ENCODE measurements at regions not wholly inside any gene's neighbourhood (a gene's known extent, or its start where the extent isn't known, plus 50 kb on each side); places are given as distances from the start of the nearest gene placed in this dataset.

DNA sequence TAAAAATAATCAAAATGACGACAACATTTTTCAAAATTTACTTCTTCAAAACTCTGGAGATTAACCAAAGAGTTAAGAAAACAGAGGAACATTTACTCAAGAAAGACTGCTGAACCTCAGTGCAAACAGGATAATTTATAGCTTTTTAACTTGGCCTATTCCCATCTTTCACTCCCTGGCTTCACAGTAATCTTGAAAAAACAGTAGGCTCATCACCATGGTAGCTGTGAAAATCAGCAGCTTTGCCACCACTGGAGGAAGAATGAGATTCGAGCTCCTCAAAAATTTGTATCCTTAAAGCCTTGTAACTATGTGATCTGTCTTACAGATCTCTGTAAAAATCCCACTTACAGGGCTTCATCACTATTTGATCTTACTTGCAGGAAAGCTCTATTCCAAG is 447.7 kb upstream of the CTSO start:
- Histone ChIP-seq H3K4me2 (ENCODE audit: insufficient read depth, low read length) (no peak overlapping the region), H3K27me3 (ENCODE audit: insufficient read depth, low read length, poor library complexity) (no peaks in the 10 kb centered on the region), H3K36me3 (ENCODE audit: insufficient read depth, low read length) (no peaks in the 10 kb centered on the region), H3K4me1 (ENCODE audit: insufficient read depth, low read length) (no peaks in the 10 kb centered on the region), H3K79me2 (ENCODE audit: insufficient read depth, low read length) (no peaks in the 10 kb centered on the region), H4K20me1 (ENCODE audit: insufficient read depth, low read length) (no peaks in the 10 kb centered on the region), H3K9ac (ENCODE audit: low read depth, low read length) (no peak overlapping the region), H3K9me3 (ENCODE audit: insufficient read depth, low read length, severe bottlenecking) (no peaks in the 10 kb centered on the region), H3K27ac (ENCODE audit: low read length) (no peak overlapping the region), H3K4me3 (ENCODE audit: low read depth in 1 of 2, low read length in 2 of 2) (no peak overlapping the region), H2AFZ (ENCODE audit: low read depth, low read length) (no peak overlapping the region)
- DNase-seq (no peak), ATAC-seq (ENCODE audit: insufficient read depth, low read depth) (no peak)
- TF ChIP-seq EZH2 (IDR thresholded peaks at IDR 0.05; ENCODE audit: borderline replicate concordance, low read depth, low read length, severe bottlenecking), result no peak
- TF ChIP-seq, protein P1, sequence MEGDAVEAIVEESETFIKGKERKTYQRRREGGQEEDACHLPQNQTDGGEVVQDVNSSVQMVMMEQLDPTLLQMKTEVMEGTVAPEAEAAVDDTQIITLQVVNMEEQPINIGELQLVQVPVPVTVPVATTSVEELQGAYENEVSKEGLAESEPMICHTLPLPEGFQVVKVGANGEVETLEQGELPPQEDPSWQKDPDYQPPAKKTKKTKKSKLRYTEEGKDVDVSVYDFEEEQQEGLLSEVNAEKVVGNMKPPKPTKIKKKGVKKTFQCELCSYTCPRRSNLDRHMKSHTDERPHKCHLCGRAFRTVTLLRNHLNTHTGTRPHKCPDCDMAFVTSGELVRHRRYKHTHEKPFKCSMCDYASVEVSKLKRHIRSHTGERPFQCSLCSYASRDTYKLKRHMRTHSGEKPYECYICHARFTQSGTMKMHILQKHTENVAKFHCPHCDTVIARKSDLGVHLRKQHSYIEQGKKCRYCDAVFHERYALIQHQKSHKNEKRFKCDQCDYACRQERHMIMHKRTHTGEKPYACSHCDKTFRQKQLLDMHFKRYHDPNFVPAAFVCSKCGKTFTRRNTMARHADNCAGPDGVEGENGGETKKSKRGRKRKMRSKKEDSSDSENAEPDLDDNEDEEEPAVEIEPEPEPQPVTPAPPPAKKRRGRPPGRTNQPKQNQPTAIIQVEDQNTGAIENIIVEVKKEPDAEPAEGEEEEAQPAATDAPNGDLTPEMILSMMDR (IDR thresholded peaks at IDR 0.05; ENCODE audit: borderline replicate concordance, extremely low read depth, low read length, poor library complexity, severe bottlenecking), result no peak

DNA sequence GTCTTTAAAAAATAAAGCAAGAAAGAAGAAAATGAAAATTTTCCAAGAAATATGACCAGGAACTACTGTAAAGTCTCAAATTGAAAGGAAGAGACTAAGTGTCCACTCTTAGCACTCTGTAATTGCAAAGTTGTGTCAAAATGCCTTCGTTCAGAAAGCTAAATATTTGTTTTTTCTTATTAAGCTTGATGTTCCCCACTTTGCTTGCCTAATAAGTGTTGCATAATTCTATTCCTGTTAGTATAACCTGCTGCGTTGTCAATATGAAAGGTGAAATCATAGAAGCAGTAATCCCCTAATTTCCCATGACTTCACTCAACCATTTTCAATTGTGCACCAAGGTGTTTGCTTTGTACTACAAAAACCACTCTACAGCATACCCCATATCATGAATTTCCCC is 442.9 kb upstream of the CTSO start:
- H3K9me3 ChIP-seq (ENCODE audit: insufficient read depth, low read length, severe bottlenecking), result no peaks in the 10 kb centered on the region
- no peak for ATAC-seq (ENCODE audit: insufficient read depth, low read depth)
- no peaks in the 10 kb centered on the region for H3K27me3 ChIP-seq (ENCODE audit: insufficient read depth, low read length, poor library complexity)
- H4K20me1 ChIP-seq (ENCODE audit: insufficient read depth, low read length), result no peaks in the 10 kb centered on the region
- TF ChIP-seq, protein P1 (IDR thresholded peaks at IDR 0.05; ENCODE audit: borderline replicate concordance, extremely low read depth, low read length, poor library complexity, severe bottlenecking), result no peak
- TF ChIP-seq EZH2 (IDR thresholded peaks at IDR 0.05; ENCODE audit: borderline replicate concordance, low read depth, low read length, severe bottlenecking), result no peak
- no peaks in the 10 kb centered on the region for H3K36me3 ChIP-seq (ENCODE audit: insufficient read depth, low read length)
- H2AFZ ChIP-seq (ENCODE audit: low read depth, low read length), result no peak overlapping the region
- no peak overlapping the region for H3K4me2 ChIP-seq (ENCODE audit: insufficient read depth, low read length)
- no peak for DNase-seq
- H3K27ac ChIP-seq (ENCODE audit: low read length), result no peak overlapping the region
- no peaks in the 10 kb centered on the region for H3K4me1 ChIP-seq (ENCODE audit: insufficient read depth, low read length)
- H3K79me2 ChIP-seq (ENCODE audit: insufficient read depth, low read length), result no peaks in the 10 kb centered on the region
- H3K9ac ChIP-seq (ENCODE audit: low read depth, low read length), result no peak overlapping the region
- no peak overlapping the region for H3K4me3 ChIP-seq (ENCODE audit: low read depth in 1 of 2, low read length in 2 of 2)

DNA sequence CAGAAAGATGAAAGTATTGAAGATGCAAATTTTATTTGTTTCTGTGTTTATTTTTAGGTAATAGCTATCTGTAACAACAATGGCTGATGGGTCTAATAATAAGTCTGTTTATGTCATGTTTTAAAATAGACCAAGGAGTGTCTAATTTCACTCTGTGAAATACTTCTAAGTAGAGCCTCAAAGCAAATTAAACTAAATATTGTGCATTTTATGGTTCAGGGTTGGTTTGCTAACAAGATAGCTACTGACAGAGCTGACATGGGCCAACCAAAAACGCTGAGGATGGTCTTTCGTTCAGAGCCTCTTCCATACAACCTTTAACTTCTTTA is 437.6 kb upstream of the CTSO start:
- no peaks in the 10 kb centered on the region for H3K9me3 ChIP-seq (ENCODE audit: insufficient read depth, low read length, severe bottlenecking)
- no peak overlapping the region for H3K4me2 ChIP-seq (ENCODE audit: insufficient read depth, low read length)
- no peaks in the 10 kb centered on the region for H3K36me3 ChIP-seq (ENCODE audit: insufficient read depth, low read length)
- no peaks in the 10 kb centered on the region for H3K27me3 ChIP-seq (ENCODE audit: insufficient read depth, low read length, poor library complexity)
- TF ChIP-seq, protein P1 (IDR thresholded peaks at IDR 0.05; ENCODE audit: borderline replicate concordance, extremely low read depth, low read length, poor library complexity, severe bottlenecking), result no peak
- no peak for TF ChIP-seq EZH2 (IDR thresholded peaks at IDR 0.05; ENCODE audit: borderline replicate concordance, low read depth, low read length, severe bottlenecking)
- no peak overlapping the region for H3K4me3 ChIP-seq (ENCODE audit: low read depth in 1 of 2, low read length in 2 of 2)
- no peaks in the 10 kb centered on the region for H4K20me1 ChIP-seq (ENCODE audit: insufficient read depth, low read length)
- no peak overlapping the region for H3K27ac ChIP-seq (ENCODE audit: low read length)
- no peaks in the 10 kb centered on the region for H3K79me2 ChIP-seq (ENCODE audit: insufficient read depth, low read length)
- H3K4me1 ChIP-seq (ENCODE audit: insufficient read depth, low read length), result no peaks in the 10 kb centered on the region
- no peak for DNase-seq
- ATAC-seq (ENCODE audit: insufficient read depth, low read depth), result no peak
- no peak overlapping the region for H3K9ac ChIP-seq (ENCODE audit: low read depth, low read length)
- H2AFZ ChIP-seq (ENCODE audit: low read depth, low read length), result no peak overlapping the region
